ENCODE measurements at regions not wholly inside any gene's neighbourhood (a gene's known extent, or its start where the extent isn't known, plus 50 kb on each side); places are given as distances from the start of the nearest gene placed in this dataset.

DNA sequence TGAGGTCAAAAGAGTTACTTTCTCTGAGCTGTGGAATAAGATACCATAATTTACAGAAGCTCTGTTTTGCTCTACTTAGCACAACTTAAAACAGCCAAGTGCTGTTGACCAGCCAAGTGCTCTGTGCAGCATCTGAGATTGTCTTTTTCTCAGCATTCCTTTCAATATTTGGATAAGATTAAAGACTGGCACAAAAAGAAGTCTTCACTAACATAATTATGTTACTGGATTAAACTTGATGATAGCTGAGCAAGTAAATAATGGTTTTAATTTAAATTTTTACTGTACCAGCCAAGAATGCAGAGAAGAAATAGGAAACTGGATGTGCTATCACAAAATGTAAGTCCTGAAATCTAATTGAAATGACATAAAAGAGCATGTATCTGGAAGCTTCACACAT is 60.4 kb downstream of the NPY2R start:
- Histone ChIP-seq H2AFZ (ENCODE audit: low read depth, low read length, poor library complexity, severe bottlenecking) (no peak overlapping the region), H3K27me3 (ENCODE audit: insufficient read depth, low read length) (no peaks in the 10 kb centered on the region), H3K27ac (ENCODE audit: low read depth, low read length) (no peak overlapping the region), H3K9ac (ENCODE audit: low read length) (no peak overlapping the region), H3K79me2 (ENCODE audit: insufficient read depth, low read length) (no peaks in the 10 kb centered on the region), H3K9me2 (ENCODE audit: insufficient read depth) (no peaks in the 10 kb centered on the region), H3K4me2 (ENCODE audit: low read length) (no peak overlapping the region), H3K4me1 (ENCODE audit: control insufficient read depth in 1 of 2, insufficient read depth in 2 of 2, low read length in 2 of 2) (no peaks in the 10 kb centered on the region), H3K4me3 (replicated peaks in 1 of 2; ENCODE audit: low read depth in 1 of 2, low read length in 2 of 2) (no peak overlapping the region), H3K9me3 (ENCODE audit: control insufficient read depth in 1 of 2, insufficient read depth in 1 of 2, low read depth in 1 of 2, low read length in 2 of 2) (no peaks in the 10 kb centered on the region), H4K20me1 (ENCODE audit: insufficient read depth) (no peaks in the 10 kb centered on the region), H3K36me3 (ENCODE audit: control insufficient read depth in 1 of 2, insufficient read depth in 2 of 2, low read length in 2 of 2) (no peaks in the 10 kb centered on the region)
- no peak for TF ChIP-seq JUND (IDR thresholded peaks at IDR 0.05)
- TF ChIP-seq SP1 (IDR thresholded peaks at IDR 0.05; ENCODE audit: low read depth), result no peak
- TF ChIP-seq, protein P1, sequence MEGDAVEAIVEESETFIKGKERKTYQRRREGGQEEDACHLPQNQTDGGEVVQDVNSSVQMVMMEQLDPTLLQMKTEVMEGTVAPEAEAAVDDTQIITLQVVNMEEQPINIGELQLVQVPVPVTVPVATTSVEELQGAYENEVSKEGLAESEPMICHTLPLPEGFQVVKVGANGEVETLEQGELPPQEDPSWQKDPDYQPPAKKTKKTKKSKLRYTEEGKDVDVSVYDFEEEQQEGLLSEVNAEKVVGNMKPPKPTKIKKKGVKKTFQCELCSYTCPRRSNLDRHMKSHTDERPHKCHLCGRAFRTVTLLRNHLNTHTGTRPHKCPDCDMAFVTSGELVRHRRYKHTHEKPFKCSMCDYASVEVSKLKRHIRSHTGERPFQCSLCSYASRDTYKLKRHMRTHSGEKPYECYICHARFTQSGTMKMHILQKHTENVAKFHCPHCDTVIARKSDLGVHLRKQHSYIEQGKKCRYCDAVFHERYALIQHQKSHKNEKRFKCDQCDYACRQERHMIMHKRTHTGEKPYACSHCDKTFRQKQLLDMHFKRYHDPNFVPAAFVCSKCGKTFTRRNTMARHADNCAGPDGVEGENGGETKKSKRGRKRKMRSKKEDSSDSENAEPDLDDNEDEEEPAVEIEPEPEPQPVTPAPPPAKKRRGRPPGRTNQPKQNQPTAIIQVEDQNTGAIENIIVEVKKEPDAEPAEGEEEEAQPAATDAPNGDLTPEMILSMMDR (IDR thresholded peaks at IDR 0.05 in 2 of 3, conservative IDR thresholded peaks at IDR 0.05 in 1 of 3; ENCODE audit: borderline replicate concordance in 1 of 3, insufficient read depth in 1 of 3, low read depth in 2 of 3, low read length in 2 of 3), result no peak
- TF ChIP-seq ZNF274 (IDR thresholded peaks at IDR 0.05; ENCODE audit: low read depth, low read length), result no peak
- TF ChIP-seq EGR1 (IDR thresholded peaks at IDR 0.05; ENCODE audit: low read depth), result no peak
- TF ChIP-seq ZFX (IDR thresholded peaks at IDR 0.05), result no peak
- no peak for TF ChIP-seq EZH2phosphoT487 (IDR thresholded peaks at IDR 0.05; ENCODE audit: borderline replicate concordance)
- TF ChIP-seq POLR2AphosphoS5 (IDR thresholded peaks at IDR 0.05; ENCODE audit: low read depth, low read length), result no peak
- no peak for TF ChIP-seq POLR2A (IDR thresholded peaks at IDR 0.05; ENCODE audit: borderline replicate concordance, extremely low read depth, insufficient read depth, insufficient read length)
- TF ChIP-seq, protein P2, sequence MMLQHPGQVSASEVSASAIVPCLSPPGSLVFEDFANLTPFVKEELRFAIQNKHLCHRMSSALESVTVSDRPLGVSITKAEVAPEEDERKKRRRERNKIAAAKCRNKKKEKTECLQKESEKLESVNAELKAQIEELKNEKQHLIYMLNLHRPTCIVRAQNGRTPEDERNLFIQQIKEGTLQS (IDR thresholded peaks at IDR 0.05), result no peak
- TF ChIP-seq, protein P3, sequence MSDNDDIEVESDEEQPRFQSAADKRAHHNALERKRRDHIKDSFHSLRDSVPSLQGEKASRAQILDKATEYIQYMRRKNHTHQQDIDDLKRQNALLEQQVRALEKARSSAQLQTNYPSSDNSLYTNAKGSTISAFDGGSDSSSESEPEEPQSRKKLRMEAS (IDR thresholded peaks at IDR 0.05), result no peak
- TF ChIP-seq CEBPB (IDR thresholded peaks at IDR 0.05; ENCODE audit: low read depth), result no peak
- no peak for TF ChIP-seq YY1 (IDR thresholded peaks at IDR 0.05; ENCODE audit: extremely low read depth, insufficient replicate concordance, low read depth, low read length)
- TF ChIP-seq FOSL1 (IDR thresholded peaks at IDR 0.05; ENCODE audit: low read depth), result no peak
- no peak for TF ChIP-seq TCF7L2 (IDR thresholded peaks at IDR 0.05; ENCODE audit: borderline replicate concordance, extremely low read depth, insufficient read depth, insufficient read length)
- no peak for TF ChIP-seq ELF1 (IDR thresholded peaks at IDR 0.05; ENCODE audit: borderline replicate concordance, low read depth)
- TF ChIP-seq, protein P4, sequence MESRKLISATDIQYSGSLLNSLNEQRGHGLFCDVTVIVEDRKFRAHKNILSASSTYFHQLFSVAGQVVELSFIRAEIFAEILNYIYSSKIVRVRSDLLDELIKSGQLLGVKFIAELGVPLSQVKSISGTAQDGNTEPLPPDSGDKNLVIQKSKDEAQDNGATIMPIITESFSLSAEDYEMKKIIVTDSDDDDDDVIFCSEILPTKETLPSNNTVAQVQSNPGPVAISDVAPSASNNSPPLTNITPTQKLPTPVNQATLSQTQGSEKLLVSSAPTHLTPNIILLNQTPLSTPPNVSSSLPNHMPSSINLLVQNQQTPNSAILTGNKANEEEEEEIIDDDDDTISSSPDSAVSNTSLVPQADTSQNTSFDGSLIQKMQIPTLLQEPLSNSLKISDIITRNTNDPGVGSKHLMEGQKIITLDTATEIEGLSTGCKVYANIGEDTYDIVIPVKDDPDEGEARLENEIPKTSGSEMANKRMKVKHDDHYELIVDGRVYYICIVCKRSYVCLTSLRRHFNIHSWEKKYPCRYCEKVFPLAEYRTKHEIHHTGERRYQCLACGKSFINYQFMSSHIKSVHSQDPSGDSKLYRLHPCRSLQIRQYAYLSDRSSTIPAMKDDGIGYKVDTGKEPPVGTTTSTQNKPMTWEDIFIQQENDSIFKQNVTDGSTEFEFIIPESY (IDR thresholded peaks at IDR 0.05; ENCODE audit: extremely low read depth, insufficient replicate concordance, low read length), result no peak
- no peak for TF ChIP-seq SIN3A (IDR thresholded peaks at IDR 0.05; ENCODE audit: low read depth)
- TF ChIP-seq RAD21 (IDR thresholded peaks at IDR 0.05; ENCODE audit: low read depth), result no peak
- TF ChIP-seq CBX3 (IDR thresholded peaks at IDR 0.05; ENCODE audit: low read depth), result no peak
- RAD21 ChIA-PET (ENCODE audit: low non-redundant PET in 1 of 2, low total read pairs in 2 of 2, uncharacterized antibody in 2 of 2, unreplicated experiment in 2 of 2), result no interaction called here
- intact Hi-C loops (cut with micrococcal nuclease), result no loop called here
- POLR2A ChIA-PET, result no interaction called here
- DNase-seq (ENCODE audit: low read depth, low spot score) (no peak), ATAC-seq (no peak)
- CTCF ChIA-PET, result no interaction called here
- BruUV-seq (replicated peaks), result no TSS peak

Measured in HCT116 (cell line).